ENCODE measurements at regions not wholly inside any gene's neighbourhood (a gene's known extent, or its start where the extent isn't known, plus 50 kb on each side); places are given as distances from the start of the nearest gene placed in this dataset.

DNA sequence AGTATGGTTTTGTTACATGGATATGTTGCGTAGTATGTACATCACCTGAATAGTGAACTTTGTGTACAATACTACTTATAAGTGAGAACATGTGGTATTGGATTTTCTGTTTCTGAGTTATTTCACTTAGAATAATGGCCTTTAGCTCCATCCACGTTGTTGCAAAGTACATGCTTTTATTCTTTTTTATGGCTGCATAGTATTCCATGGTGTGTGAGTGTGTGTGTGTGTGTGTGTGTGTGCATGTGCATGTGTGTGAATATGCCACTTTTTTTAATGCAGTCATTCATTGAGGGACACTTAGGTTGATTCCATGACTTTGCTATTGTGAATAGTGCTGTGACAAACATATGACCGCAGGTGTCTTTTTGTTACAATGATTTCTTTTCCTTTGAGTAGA lies 147.8 kb downstream of the LEPR start:
- Histone ChIP-seq H3K9me3 (ENCODE audit: control insufficient read depth, insufficient read depth, low read length) (no peaks in the 10 kb centered on the region), H2BK15ac (ENCODE audit: low read depth, low read length) (no peak overlapping the region), H2BK20ac (ENCODE audit: low read depth, low read length) (no peak overlapping the region), H3K79me1 (ENCODE audit: low read depth in 1 of 2, low read length in 2 of 2) (no peaks in the 10 kb centered on the region), H4K8ac (ENCODE audit: low read depth in 2 of 2, low read length in 2 of 2) (no peak overlapping the region), H3K4me3 (ENCODE audit: insufficient read depth, low read depth, low read length) (no peak overlapping the region), H4K20me1 (ENCODE audit: insufficient read depth, low read length) (no peaks in the 10 kb centered on the region), H3K27me3 (ENCODE audit: control insufficient read depth, insufficient read depth, low read length) (no peaks in the 10 kb centered on the region), H3K56ac (ENCODE audit: extremely low read depth, insufficient read depth, low read length) (no peak overlapping the region), H3K23ac (ENCODE audit: low read depth, low read length) (no peak overlapping the region), H2AFZ (replicated peaks; ENCODE audit: low read length, poor library complexity) (no peak overlapping the region), H3K14ac (replicated peaks; ENCODE audit: low read depth, low read length) (no peak overlapping the region), H3K4ac (ENCODE audit: low read depth, low read length) (no peak overlapping the region), H3K36me3 (ENCODE audit: control insufficient read depth, insufficient read depth, low read length) (no peaks in the 10 kb centered on the region), H3K18ac (ENCODE audit: low read depth, low read length) (no peak overlapping the region), H4K5ac (ENCODE audit: low read depth, low read length) (no peak overlapping the region), H3K27ac (ENCODE audit: insufficient read depth, low read length) (no peak overlapping the region), H2AK9ac (replicated peaks; ENCODE audit: low read depth, low read length, poor library complexity) (no peak overlapping the region), H2BK5ac (ENCODE audit: low read depth, low read length, poor library complexity, severe bottlenecking) (no peak overlapping the region), H2AK5ac (ENCODE audit: low read depth, low read length) (no peak overlapping the region), H3K9ac (ENCODE audit: low read depth, low read length) (no peak overlapping the region), H3K4me2 (ENCODE audit: low read depth, low read length) (no peak overlapping the region), H3K4me1 (ENCODE audit: control insufficient read depth, insufficient read depth, low read length) (no peaks in the 10 kb centered on the region), H4K91ac (ENCODE audit: insufficient read depth, low read depth, low read length) (no peak overlapping the region), H3K9me1 (ENCODE audit: insufficient read depth, low read length) (no peaks in the 10 kb centered on the region), H2BK120ac (ENCODE audit: low read depth, low read length) (no peak overlapping the region)
- intact Hi-C loops (cut with micrococcal nuclease) (no loop called here), dilution Hi-C loops (cut with HindIII; ENCODE audit: low sequenced_read_pairs, unreplicated experiment) (no loop called here), in situ Hi-C loops (cut with MboI; ENCODE audit: low sequenced_read_pairs) (no loop called here)
- no peak for ATAC-seq (ENCODE audit: low read depth)
- ChIA-PET POLR2A (ENCODE audit: unreplicated experiment) (no interaction called here), CTCF (no interaction called here)
- TF ChIP-seq, protein P1, sequence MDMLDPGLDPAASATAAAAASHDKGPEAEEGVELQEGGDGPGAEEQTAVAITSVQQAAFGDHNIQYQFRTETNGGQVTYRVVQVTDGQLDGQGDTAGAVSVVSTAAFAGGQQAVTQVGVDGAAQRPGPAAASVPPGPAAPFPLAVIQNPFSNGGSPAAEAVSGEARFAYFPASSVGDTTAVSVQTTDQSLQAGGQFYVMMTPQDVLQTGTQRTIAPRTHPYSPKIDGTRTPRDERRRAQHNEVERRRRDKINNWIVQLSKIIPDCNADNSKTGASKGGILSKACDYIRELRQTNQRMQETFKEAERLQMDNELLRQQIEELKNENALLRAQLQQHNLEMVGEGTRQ (IDR thresholded peaks at IDR 0.05; ENCODE audit: low read depth, low read length): no peak
- no peak for TF ChIP-seq CHD1 (IDR thresholded peaks at IDR 0.05; ENCODE audit: low read depth, low read length)
- TF ChIP-seq NFE2L2 (IDR thresholded peaks at IDR 0.05; ENCODE audit: low read depth, low read length): no peak
- no peak for TF ChIP-seq RCOR1 (IDR thresholded peaks at IDR 0.05; ENCODE audit: insufficient replicate concordance, low read length)
- TF ChIP-seq MAFK (IDR thresholded peaks at IDR 0.05; ENCODE audit: low read depth, low read length): no peak
- TF ChIP-seq BHLHE40 (IDR thresholded peaks at IDR 0.05; ENCODE audit: low read depth, low read length): no peak
- TF ChIP-seq MXI1 (IDR thresholded peaks at IDR 0.05; ENCODE audit: borderline replicate concordance, low read depth, low read length): no peak
- TF ChIP-seq, protein P2, sequence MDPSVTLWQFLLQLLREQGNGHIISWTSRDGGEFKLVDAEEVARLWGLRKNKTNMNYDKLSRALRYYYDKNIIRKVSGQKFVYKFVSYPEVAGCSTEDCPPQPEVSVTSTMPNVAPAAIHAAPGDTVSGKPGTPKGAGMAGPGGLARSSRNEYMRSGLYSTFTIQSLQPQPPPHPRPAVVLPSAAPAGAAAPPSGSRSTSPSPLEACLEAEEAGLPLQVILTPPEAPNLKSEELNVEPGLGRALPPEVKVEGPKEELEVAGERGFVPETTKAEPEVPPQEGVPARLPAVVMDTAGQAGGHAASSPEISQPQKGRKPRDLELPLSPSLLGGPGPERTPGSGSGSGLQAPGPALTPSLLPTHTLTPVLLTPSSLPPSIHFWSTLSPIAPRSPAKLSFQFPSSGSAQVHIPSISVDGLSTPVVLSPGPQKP (IDR thresholded peaks at IDR 0.05; ENCODE audit: borderline replicate concordance, low read depth, low read length): no peak
- no peak for TF ChIP-seq POLR2A (IDR thresholded peaks at IDR 0.05; ENCODE audit: low read depth, low read length)
- TF ChIP-seq FOS (IDR thresholded peaks at IDR 0.05; ENCODE audit: low read depth, low read length): no peak
- no peak for TF ChIP-seq RAD21 (IDR thresholded peaks at IDR 0.05; ENCODE audit: low read length)
- TF ChIP-seq, protein P3, sequence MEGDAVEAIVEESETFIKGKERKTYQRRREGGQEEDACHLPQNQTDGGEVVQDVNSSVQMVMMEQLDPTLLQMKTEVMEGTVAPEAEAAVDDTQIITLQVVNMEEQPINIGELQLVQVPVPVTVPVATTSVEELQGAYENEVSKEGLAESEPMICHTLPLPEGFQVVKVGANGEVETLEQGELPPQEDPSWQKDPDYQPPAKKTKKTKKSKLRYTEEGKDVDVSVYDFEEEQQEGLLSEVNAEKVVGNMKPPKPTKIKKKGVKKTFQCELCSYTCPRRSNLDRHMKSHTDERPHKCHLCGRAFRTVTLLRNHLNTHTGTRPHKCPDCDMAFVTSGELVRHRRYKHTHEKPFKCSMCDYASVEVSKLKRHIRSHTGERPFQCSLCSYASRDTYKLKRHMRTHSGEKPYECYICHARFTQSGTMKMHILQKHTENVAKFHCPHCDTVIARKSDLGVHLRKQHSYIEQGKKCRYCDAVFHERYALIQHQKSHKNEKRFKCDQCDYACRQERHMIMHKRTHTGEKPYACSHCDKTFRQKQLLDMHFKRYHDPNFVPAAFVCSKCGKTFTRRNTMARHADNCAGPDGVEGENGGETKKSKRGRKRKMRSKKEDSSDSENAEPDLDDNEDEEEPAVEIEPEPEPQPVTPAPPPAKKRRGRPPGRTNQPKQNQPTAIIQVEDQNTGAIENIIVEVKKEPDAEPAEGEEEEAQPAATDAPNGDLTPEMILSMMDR (conservative IDR thresholded peaks at IDR 0.05; ENCODE audit: low read depth, low read length): no peak
- no peak for TF ChIP-seq CEBPB (IDR thresholded peaks at IDR 0.05; ENCODE audit: low read depth, low read length)
- no peak for TF ChIP-seq SMC3 (IDR thresholded peaks at IDR 0.05; ENCODE audit: low read depth, low read length)
- TF ChIP-seq RFX5 (IDR thresholded peaks at IDR 0.05; ENCODE audit: low read depth, low read length): no peak
- no peak for TF ChIP-seq MAZ (IDR thresholded peaks at IDR 0.05; ENCODE audit: borderline replicate concordance, low read depth, low read length)
- no TSS peak for BruUV-seq (replicated peaks)
- DNase-seq: no peak
- no CpG with 5 or more reads among the region's 3 CpGs for WGBS, 2 experiments (ENCODE audit: extremely low coverage in 2 of 2, insufficient read length in 1 of 2)
